ENCODE measurements at regions not wholly inside any gene's neighbourhood (a gene's known extent, or its start where the extent isn't known, plus 50 kb on each side); places are given as distances from the start of the nearest gene placed in this dataset.

DNA sequence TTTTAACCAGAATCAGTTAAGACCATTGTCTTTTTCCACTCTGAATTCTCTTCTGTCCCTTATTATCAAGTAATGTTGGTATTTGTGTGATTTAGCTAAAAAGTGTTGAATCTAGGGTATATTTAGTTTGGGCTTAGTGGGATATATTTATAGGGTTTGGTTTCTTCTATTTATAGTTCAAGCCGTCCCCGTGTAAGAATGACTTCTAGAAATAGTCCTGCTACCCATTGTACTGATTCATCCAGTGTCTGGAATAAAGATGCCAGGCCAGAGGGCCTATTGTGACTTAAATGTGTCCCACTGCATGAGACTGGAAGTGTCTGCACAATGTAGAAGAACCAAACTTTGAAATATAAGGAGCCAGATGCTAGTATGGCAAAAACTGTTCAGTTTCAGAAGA, 364.8 kb downstream of the TNS1 start:
- TF ChIP-seq, protein P1, sequence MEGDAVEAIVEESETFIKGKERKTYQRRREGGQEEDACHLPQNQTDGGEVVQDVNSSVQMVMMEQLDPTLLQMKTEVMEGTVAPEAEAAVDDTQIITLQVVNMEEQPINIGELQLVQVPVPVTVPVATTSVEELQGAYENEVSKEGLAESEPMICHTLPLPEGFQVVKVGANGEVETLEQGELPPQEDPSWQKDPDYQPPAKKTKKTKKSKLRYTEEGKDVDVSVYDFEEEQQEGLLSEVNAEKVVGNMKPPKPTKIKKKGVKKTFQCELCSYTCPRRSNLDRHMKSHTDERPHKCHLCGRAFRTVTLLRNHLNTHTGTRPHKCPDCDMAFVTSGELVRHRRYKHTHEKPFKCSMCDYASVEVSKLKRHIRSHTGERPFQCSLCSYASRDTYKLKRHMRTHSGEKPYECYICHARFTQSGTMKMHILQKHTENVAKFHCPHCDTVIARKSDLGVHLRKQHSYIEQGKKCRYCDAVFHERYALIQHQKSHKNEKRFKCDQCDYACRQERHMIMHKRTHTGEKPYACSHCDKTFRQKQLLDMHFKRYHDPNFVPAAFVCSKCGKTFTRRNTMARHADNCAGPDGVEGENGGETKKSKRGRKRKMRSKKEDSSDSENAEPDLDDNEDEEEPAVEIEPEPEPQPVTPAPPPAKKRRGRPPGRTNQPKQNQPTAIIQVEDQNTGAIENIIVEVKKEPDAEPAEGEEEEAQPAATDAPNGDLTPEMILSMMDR (IDR thresholded peaks at IDR 0.05) = no peak
- no peak for TF ChIP-seq POLR2AphosphoS5 (IDR thresholded peaks at IDR 0.05)
